ENCODE measurements at regions not wholly inside any gene's neighbourhood (a gene's known extent, or its start where the extent isn't known, plus 50 kb on each side); places are given as distances from the start of the nearest gene placed in this dataset.
"Not testable (repeated sequence)": the region's sequence is repeated elsewhere in the genome, so short reads cannot be mapped to it uniquely, and the experiment has no call there.

GRCh38 chr5:56383761-56384160 lies 150.6 kb upstream of the ANKRD55 start:
- no peak for DNase-seq (ENCODE audit: low read depth)

GRCh38 chr5:56382896-56383295 lies 149.8 kb upstream of the ANKRD55 start:
- no peak for DNase-seq (ENCODE audit: low read depth)

- DNase-seq (ENCODE audit: low read depth): no peak
These were observed 144.4 kb upstream of the ANKRD55 start for GRCh38 chr5:56377573-56377972.

GRCh38 chr5:56376128-56376527 lies 143.0 kb upstream of the ANKRD55 start:
- DNase-seq (ENCODE audit: low read depth): no peak

- DNase-seq (ENCODE audit: low read depth): no peak
These were observed 141.9 kb upstream of the ANKRD55 start for GRCh38 chr5:56375011-56375410.

- not testable (repeated sequence) for DNase-seq (ENCODE audit: low read depth)
These were observed 139.4 kb upstream of the ANKRD55 start for GRCh38 chr5:56372491-56372890.

GRCh38 chr5:56369361-56369811 lies 136.3 kb upstream of the ANKRD55 start:
- peak; percentile 88 for DNase-seq (ENCODE audit: low read depth)

- DNase-seq (ENCODE audit: low read depth): no peak
These were observed 134.6 kb upstream of the ANKRD55 start for GRCh38 chr5:56367748-56368147.

- DNase-seq (ENCODE audit: low read depth): no peak
These were observed 133.9 kb upstream of the ANKRD55 start for GRCh38 chr5:56366986-56367385.

- DNase-seq (ENCODE audit: low read depth): no peak
These were observed 128.3 kb upstream of the ANKRD55 start for GRCh38 chr5:56361398-56361797.

GRCh38 chr5:56360816-56361215 lies 127.7 kb upstream of the ANKRD55 start:
- DNase-seq (ENCODE audit: low read depth): peak; percentile 60

GRCh38 chr5:56359809-56360685 lies 126.9 kb upstream of the ANKRD55 start:
- DNase-seq (ENCODE audit: low read depth): peak; percentile 27

GRCh38 chr5:56358703-56359681 lies 125.9 kb upstream of the ANKRD55 start:
- DNase-seq (ENCODE audit: low read depth): peak; percentile 100

GRCh38 chr5:56358046-56358445 lies 124.9 kb upstream of the ANKRD55 start:
- DNase-seq (ENCODE audit: low read depth): no peak

- peak; percentile 63 for DNase-seq (ENCODE audit: low read depth)
These were observed 124.3 kb upstream of the ANKRD55 start for GRCh38 chr5:56357426-56357825.

- DNase-seq (ENCODE audit: low read depth): peak; percentile 88
These were observed 123.7 kb upstream of the ANKRD55 start for GRCh38 chr5:56356836-56357160.

GRCh38 chr5:56356121-56356835 lies 123.1 kb upstream of the ANKRD55 start:
- DNase-seq (ENCODE audit: low read depth): peak; percentile 99

- no peak for DNase-seq (ENCODE audit: low read depth)
These were observed 121.7 kb upstream of the ANKRD55 start for GRCh38 chr5:56354836-56355235.

- DNase-seq (ENCODE audit: low read depth): no peak
These were observed 119.9 kb upstream of the ANKRD55 start for GRCh38 chr5:56352808-56353590.

GRCh38 chr5:56350597-56351170 lies 117.6 kb upstream of the ANKRD55 start:
- DNase-seq (ENCODE audit: low read depth): peak; percentile 98
